ENCODE measurements at regions not wholly inside any gene's neighbourhood (a gene's known extent, or its start where the extent isn't known, plus 50 kb on each side); places are given as distances from the start of the nearest gene placed in this dataset.

GRCh38 chr12:75917715-75918114 lies 113.9 kb downstream of the PHLDA1 start:
- TF ChIP-seq CTCF (IDR thresholded peaks at IDR 0.05) (no peak), POLR2A (IDR thresholded peaks at IDR 0.05) (no peak)

Measured in thyroid gland (tissue), 4 donors.